Superior temporal gyrus (tissue), 1 donor: ENCODE measurements at regions not wholly inside any gene's neighbourhood (a gene's known extent, or its start where the extent isn't known, plus 50 kb on each side); places are given as distances from the start of the nearest gene placed in this dataset.
"Not testable (repeated sequence)": the region's sequence is repeated elsewhere in the genome, so short reads cannot be mapped to it uniquely, and the experiment has no call there.

Experiments used
- DNase-seq: peaks from one replicate; pipeline ENCODE4 v3.0.0-alpha.2; 2016; ENCODE audit errors: extremely low spot score

DNA sequence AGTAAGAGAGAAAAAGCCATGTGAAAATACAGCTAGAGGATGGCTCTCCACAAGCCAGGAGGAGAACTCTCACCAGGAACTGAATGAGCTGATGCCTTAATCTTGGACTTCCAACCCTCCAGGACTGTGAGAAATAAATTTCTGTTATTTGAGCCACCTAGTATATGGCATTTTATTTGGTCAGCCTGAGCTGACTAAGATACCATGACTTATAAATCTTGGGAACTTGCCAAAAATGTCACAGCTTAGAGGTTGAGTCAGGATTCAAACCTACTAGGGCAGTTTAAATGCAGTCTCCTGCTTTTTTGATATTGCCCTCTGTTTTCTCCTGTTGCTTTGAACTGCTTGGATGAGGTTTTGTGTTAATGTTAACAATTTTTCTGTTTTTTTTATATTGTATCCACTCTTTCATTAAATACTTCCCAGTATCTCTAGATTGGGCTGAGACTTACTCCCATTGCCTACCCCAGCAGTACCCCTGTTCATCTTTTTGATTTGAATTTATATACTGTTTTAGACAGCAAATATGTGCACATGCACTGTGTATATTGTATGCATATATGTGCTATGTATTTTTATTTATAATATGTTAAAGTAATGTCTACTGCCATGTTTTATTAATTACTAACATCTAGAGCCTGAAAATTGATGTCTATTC is 1223.2 kb downstream of the OTOL1 start:
- DNase-seq = no peak

DNA sequence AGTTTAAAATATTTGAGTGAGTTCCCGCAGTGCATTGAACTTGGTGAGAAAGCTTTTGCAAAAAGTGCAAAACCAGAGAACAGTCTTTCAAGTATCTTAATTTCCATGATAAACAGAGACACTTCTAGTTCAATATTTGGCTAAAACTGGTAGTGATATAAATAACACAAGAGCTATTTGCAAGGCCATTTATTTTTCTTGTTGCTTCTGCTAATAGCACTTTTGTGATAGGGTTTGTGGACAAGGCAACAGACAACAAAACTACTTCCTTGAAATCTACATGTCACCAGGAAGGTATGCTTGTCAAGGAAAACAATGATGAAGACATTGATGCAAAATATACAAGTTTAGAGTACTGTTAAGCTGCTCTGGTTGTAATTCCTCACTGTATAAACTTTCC is 1225.1 kb downstream of the OTOL1 start:
- DNase-seq = no peak

DNA sequence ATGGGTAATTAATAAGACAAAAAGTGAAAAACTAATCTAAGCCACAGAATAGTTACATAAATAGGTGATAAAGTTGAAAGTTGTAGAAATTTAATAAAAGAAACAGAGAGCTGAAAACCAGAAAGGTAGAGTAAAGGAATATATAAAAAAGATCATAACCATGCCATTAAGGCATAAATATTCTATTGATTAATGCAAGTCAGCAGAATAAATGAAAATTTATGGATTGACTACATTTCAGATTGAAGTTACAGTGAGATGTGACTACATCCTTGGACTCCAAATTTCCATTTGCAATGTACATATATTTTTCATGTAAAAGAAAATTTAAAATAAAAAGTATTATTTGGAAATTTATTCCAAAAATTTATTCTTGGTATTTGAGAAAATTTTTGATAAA is 1225.7 kb downstream of the OTOL1 start:
- DNase-seq = no peak

DNA sequence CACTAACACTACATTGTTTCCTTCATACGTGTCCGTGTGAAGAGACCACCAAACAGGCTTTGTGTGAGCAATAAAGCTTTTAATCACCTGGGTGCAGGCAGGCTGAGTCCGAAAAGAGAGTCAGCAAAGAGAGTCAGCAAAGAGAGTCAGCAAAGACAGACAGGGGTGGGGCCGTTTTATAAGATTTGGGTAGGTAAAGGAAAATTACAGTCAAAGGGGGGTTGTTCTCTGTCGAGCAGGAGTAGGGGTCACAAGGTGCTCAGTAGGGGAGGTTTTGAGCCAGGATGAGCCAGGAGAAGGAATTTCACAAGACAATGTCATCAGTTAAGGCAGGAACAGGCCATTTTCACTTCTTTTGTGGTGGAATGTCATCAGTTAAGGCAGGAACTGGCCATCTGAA is 1226.2 kb downstream of the OTOL1 start:
- not testable (repeated sequence) for DNase-seq

DNA sequence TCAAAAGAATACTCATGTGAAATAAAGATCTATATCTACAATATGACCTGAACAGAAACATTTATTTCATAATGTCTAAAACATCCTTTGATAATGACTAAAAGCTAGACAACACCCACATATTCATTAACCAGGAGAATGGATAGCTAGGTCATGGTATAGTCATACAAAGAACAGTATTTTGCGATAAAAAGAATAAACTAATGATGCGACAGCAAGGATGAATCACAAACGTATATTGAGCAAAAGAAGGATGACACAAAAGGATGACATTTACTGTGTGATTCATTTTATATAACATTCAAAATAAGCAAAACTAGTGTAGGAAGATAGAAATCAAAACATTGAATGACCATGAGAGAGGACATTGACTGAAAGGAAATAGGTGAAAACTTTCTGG is 1233.1 kb downstream of the OTOL1 start:
- DNase-seq = no peak

DNA sequence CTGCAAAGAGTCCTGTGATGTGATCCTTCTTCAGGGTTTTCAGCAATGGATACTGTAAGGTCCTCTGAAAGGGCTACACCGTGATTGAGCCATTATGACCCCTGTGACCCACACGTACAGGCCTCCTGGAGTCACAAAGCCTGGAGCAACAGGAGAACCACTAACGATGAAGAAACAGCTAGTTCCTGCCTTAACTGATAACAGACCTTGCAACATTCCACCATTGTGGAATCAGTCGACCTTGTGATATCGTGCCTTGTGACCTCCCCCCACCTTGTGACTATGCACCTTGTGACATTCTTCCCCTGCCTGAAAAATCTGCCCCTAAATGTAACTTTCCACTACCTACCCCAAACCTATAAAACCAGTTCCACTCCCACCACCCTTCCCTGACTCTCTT is 1235.4 kb downstream of the OTOL1 start:
- not testable (repeated sequence) for DNase-seq

DNA sequence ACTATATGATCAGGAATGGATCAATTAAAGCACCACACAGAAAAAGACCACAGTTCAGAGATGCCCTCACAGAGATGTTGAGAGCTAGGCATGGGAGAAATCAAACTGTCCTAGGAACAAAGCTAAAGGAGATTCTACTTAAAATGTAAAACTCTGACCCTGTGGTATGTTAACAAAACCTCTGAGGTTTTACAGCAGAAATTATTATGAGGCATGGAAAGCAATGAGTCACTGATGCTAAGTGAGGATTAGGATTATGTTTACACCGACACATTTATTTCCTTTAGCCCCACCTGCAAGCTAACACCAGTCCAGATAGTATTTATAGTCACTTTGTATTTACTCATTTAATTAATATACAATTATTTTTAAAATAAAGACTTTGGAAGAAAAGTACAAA is 1242.2 kb downstream of the OTOL1 start:
- DNase-seq = no peak

DNA sequence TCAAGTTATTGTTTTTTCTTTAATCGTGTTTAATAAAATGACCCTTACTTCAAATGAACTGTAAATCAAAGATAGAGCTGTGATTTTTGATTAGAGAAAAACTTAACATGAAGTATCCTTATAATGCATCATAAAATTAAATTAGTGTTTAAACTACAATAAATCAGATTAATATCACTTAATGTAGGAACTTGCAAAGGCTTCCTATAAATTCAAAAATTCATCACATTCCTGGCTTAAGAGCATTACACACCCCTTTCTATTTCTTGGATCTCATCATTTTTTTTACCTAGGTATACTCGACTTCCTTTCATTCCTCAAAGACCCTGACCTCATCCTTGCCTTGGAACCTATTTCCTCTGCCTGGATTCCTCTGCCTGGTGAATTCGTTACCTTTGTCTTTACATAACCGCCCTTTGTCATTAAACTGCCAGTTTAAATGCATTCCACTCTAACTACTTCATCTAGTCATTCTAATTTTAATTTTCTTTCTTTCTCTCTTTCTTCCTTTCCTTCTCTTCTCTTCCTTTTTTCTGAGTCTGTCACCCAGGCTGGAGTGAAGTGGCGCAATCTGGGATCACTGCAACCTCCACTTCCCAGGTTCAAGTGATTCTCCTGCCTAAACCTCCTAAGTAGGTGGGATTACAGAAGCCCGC is 1244.5 kb downstream of the OTOL1 start:
- DNase-seq = no peak

DNA sequence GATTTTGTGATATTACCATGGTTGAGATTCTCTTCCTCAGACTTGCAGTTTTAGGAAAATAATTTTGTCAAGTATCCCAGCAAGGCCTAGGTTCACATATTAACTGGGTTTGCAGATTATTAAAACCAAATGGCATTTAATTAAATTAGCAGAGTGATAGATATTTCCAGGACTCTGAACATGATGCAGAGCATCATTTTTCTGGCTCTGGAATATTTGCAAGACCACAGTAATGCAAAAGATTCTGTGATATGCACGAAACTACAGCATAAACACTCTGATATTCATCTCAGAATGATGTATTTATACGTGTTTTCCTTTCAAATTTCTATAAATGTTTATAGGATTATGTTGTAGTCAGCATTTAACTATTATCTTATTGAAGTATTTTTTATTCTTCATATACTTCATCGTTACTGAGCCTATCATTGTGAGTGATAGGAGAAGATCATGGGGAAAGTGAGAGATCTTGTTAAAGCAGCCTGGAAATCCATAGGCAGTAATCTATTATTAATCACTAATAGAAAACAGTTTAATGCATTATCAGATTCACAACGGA is 1245.6 kb downstream of the OTOL1 start:
- DNase-seq = no peak

DNA sequence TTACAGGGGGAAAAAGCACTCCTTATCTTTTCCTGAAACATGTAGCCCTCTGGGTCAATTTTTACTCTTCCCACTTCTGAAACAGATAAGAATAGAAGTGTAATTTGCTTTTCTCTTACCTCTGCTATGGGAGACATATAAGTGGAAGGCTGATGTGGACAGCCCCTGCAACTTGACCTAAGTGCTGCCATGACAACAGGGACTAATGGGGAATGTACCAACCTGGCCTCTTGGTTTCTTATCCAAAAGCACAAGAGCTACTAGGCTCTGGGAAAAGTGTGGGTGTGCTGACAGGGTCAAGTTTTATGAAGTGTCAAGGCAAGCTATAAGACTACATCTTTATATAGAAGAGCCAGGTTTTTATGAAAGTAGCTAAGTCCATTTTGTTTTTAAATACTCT is 1246.5 kb downstream of the OTOL1 start:
- no peak for DNase-seq

DNA sequence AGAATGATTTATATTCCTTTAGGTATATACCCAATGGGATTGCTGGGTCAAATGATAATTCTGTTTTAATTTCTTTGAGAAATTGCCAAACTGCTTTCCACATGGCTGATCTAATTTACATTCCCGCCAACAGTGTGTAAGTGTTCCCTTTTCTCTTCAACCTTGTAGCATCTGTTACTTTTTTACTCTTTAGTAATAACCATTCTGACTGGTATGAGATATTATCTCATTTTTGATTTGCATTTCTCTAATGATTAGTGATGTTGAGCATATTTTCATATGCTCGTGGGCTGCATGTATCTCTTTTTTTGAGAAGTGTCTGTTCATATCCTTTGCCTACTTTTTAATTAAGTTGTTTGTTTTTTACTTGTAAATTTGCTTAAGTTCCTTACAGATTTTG is 1264.2 kb downstream of the OTOL1 start:
- no peak for DNase-seq

DNA sequence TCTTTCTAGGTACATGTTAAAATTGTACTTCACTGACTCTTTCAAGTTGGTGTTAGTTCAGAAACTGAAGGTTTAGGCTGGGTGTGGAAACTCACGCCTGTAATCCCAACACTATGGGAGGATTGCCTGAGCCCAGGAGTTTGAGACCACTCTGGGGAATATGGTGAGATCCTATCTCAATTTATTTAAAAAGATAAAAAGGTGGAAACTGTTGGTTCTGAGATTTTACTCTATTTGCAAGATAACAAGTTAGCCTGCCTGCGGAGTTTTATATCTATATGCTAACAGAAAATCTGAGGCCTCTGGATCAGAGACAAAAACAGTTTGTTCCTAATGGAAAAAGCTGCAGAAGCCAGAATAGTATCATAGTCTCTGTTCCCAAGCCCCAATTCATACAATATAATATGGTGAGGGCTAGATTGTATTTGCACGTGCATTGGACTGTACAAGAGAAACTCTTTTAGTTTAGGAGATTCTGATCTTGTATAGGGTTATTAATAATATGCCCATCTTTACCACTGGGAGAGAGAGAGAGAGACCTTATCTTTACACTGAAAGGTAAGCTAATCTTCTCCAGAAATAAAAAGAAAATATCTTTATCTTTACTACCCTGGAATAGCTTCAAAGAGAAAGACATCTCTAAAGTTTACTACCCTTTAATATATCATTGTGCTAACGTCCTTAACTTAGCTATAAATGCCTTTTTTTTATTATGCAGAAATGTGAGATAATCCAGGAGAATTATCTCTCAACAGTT is 1267.6 kb downstream of the OTOL1 start:
- no peak for DNase-seq

DNA sequence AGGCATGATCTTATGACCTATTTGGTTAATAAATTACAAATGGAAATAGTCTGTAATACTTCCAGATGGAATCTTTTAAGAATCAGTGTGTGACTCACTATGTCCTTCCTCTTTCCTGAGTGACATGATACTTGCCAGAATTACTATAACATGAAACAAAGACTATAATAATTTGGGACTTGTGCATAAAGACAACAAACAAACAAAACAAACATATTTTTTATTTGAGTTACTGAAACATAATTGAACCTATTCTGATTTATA is 1268.1 kb downstream of the OTOL1 start:
- no peak for DNase-seq

DNA sequence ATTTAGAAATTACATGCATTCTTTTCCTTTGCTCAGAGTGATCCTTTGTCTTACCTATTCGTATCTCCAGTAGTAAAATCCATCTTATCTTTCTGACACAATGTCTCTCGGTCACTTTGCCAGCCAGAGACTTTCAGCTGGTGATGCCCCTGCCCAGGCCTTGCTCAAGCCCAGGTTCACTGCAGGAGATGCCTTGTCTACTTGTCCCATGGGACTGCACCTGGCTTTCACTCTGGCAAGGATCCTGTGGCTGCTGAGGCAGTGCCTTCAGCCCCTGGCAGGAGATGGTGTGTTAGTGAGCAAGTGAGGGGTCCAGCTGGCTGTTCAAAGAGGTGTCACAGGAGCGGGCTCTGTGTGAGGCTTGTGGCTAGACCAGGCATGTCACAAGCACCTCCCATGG is 1268.9 kb downstream of the OTOL1 start:
- no peak for DNase-seq

DNA sequence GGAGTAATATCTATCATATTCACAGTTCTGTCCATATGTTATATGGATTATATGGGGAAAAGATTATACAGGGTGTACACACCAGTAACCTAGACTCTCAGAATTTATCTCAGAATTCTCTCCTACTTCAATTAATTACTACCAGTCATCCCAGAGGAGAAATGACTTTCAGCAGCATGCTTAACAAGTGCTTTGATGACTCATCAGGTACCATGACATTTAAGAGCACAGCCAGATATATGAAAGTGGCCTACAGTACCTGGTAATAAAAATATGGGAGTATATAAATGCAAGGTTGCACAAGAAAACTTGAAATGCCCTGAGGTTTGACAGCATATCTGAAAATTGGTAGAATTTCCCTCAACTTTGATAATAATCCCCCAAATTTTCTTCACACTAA is 1273.0 kb downstream of the OTOL1 start:
- no peak for DNase-seq

DNA sequence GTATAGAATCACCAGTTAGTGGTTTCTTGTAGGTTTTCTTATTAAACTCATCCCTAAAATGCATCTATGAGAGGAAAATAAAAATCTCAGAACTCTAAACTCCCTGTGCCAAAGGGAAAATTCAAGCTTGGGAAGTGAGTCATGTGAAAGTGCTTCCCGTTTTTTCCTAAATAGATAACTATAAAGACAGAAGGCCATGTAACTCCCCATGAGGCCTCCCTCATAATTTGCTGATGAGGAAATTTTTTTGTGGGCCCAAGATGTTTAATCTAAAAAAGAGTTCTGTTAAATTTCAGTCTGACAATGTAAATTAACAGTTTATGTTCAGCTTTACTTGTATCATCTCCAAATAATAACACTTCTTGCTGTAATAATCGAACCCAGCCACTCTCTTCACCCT is 1273.9 kb downstream of the OTOL1 start:
- no peak for DNase-seq

DNA sequence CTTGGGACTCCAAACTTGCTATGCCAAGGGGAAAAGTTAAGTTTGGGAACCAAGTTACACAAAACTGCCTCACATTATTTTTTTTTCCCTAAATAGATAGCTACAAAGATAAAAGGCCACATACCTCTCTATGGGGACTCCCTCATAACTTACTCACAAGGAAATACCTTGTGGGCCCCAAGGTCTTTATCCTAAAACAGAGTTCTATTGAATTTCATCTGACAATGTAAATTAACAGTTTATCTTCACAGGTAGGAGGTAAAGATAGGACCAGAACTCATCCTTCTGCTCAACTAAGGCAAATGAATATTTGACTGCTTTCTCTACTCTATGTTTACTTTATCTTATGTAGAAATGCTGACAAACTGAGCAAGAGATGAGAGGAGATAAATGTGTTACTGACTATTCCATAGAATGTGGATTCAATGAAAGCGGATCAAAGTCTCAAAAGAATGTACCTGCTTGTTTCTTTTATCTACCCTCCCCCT is 1278.0 kb downstream of the OTOL1 start:
- DNase-seq = no peak

DNA sequence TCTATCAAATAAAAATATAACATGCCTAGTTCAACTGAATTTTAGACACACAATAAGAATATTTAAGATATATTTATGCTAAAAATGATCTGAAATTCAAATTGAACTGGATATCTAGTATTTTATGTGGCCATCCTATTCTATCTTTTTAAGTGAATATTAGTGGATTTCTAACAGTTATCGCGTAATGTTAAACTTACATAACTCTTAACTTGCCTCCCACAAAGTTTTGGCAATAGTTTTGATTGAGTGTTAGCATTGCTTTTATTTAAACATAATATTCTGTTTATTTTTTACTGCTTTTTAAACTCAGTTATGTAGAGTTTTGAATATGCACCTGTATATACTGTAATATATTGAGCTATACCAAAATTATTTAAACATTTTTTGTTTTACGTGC is 1279.5 kb downstream of the OTOL1 start:
- no peak for DNase-seq

DNA sequence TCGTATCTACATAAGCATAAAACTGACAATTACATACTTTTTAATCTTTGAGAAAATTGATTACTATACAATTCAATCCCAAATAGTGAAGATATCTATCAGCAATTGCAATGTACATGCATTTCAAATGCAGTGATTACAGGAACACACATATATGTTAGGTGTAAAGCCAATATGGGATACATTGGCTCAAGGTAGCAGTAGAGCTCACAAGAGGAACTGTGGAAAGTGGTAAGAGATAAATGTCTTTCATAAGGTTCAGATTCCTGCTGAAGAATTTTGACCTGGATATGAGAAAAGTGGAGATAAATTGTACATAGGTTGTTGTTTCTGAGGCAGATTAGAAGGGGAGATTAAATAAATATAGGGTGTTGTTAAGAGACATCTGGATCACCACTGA is 1280.5 kb downstream of the OTOL1 start:
- no peak for DNase-seq

DNA sequence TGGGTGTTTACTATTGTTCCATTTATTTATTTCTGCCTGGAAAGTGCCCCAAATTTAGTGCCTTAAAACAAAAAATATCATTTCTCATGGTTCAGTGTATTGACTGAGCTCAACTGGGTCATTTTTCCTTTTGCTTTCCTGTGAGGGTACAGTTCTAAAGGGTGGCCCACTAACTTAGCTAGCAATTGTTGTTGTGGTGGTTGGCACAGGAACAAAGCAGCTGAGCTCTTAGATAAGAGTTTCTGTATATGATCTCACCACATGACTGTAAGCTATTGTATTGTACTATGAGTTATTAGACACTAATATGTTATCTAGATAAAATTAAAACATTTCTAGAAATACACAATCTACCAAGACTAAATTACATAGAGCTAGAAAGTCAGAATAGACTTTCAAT is 1283.7 kb downstream of the OTOL1 start:
- DNase-seq = no peak

DNA sequence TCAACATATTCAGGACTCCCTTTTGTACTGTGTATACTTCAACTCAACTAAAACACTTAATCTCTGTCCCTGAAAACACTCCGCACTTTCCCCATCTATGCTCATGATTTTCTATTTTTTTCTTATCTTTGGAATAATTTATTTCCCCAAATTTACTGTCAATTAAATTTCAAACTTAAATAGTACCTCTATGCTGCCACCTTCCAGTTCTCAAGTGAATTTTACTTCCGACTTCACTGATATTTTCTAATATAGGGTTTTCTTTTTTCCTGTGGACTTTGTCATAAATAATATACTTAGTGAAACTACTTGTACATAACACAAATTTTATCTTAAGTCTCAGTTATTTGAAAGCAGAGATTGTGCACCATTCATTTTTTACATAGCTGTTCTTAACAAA is 1303.3 kb downstream of the OTOL1 start:
- no peak for DNase-seq

DNA sequence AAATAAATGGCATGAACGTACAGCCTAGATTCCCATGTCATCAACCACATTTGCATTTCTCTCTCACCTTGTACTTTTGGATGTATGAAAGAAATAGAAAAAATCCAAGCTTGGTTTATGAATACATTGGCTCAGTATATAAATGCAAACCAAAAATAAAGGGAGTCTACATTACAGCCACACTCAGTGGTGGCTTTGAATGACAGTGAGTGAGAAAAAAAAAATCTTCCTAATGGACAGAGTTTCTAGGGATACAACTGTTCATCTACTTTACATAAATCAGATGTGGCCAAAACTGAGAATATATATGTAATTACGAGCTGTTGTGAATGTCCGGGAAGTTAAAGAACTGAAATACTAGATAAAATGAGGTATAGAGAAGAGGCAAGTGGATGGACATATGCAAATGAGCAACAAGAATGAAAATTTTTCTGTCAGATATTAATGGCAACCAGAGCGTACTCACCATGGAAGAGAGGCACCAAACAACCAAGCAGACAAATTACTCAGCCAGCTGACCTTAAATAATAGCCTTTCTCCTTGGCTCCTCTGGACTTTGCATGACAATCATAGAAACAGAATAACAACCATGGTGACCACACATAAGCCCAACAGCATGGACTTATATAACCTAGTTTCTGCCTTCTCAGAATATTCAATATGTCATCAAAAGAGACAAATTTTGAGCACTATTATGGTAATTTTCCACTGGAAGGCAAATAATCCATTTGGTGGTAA is 1305.8 kb downstream of the OTOL1 start:
- peak; percentile 0 for DNase-seq
